ENCODE measurements at regions not wholly inside any gene's neighbourhood (a gene's known extent, or its start where the extent isn't known, plus 50 kb on each side); places are given as distances from the start of the nearest gene placed in this dataset.

DNA sequence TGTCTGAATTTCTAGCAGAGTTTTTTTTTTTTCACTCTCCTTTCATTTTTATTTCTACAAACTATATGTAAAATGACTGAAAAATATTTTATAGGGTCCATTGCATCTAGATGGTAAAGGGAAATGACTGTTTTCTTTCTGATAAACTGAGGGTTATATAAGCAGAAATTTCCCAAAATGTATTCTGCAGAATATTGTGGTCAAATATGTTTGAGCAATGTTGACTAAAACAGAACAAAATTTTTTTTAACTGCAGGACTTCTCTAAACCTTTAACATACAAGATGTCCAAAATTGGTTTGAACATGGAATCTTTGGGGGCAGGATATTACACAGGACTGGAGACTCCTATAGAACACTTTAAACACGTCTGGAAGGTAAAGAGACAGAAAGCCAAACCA is 190.5 kb downstream of the TOMM20 start:
- TF ChIP-seq, protein P1, sequence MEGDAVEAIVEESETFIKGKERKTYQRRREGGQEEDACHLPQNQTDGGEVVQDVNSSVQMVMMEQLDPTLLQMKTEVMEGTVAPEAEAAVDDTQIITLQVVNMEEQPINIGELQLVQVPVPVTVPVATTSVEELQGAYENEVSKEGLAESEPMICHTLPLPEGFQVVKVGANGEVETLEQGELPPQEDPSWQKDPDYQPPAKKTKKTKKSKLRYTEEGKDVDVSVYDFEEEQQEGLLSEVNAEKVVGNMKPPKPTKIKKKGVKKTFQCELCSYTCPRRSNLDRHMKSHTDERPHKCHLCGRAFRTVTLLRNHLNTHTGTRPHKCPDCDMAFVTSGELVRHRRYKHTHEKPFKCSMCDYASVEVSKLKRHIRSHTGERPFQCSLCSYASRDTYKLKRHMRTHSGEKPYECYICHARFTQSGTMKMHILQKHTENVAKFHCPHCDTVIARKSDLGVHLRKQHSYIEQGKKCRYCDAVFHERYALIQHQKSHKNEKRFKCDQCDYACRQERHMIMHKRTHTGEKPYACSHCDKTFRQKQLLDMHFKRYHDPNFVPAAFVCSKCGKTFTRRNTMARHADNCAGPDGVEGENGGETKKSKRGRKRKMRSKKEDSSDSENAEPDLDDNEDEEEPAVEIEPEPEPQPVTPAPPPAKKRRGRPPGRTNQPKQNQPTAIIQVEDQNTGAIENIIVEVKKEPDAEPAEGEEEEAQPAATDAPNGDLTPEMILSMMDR (conservative IDR thresholded peaks at IDR 0.05; ENCODE audit: low read depth, low read length), result no peak
- TF ChIP-seq EZH2 (IDR thresholded peaks at IDR 0.05; ENCODE audit: borderline replicate concordance, low read depth, low read length, poor library complexity, severe bottlenecking), result no peak
